Left lung (tissue), 4 donors: ENCODE measurements at regions not wholly inside any gene's neighbourhood (a gene's known extent, or its start where the extent isn't known, plus 50 kb on each side); places are given as distances from the start of the nearest gene placed in this dataset.

Source experiments
- ATAC-seq: fragments of 200-7000 bp; cut with Tn5 transposase; one replicate; pipeline ENCODE4 v1.9.1; 2020; ENCODE audit warnings: moderate library complexity
- DNase-seq, 4 donors: peaks; one replicate each; pipeline ENCODE4 v3.0.0-alpha.2; 2013 to 2020
- H3K27ac ChIP-seq, 2 donors: fragments of 200-600 bp; sonication (generic) in 1 of 2; one replicate each; pipeline versions ENCODE4 v1.5.0 to v1.8.0; 2020 to 2021
- H3K27me3 ChIP-seq, 2 donors: fragments of 200-600 bp; sonication (generic) in 1 of 2; one replicate each; pipeline versions ENCODE4 v1.5.0 to v1.8.0; 2020 to 2021
- H3K36me3 ChIP-seq, 2 donors: fragments of 200-600 bp; sonication (generic) in 1 of 2; one replicate each; pipeline versions ENCODE4 v1.5.0 to v1.8.0; 2020 to 2021
- H3K4me1 ChIP-seq, 2 donors: fragments of 200-600 bp; one replicate each; pipeline ENCODE4 v1.8.0; 2021
- H3K4me3 ChIP-seq, 2 donors: fragments of 200-600 bp; sonication (generic) in 1 of 2; one replicate each; pipeline versions ENCODE4 v1.5.0 to v1.8.0; 2020 to 2021; ENCODE audit warnings: mild to moderate bottlenecking in 1 of 2
- H3K9me3 ChIP-seq, 2 donors: fragments of 200-600 bp; sonication (generic) in 1 of 2; one replicate each; pipeline versions ENCODE4 v1.5.0 to v1.8.0; 2020 to 2021
- intact Hi-C, 2 donors: fragments of 100-400 bp; cut with DNase I; formaldehyde crosslinking; loops; one replicate each; pipeline versions ENCODE4 v1.11.2 to v1.14.2; 2022
- TF ChIP-seq, protein P1 (sequence below), 2 donors: fragments of 200-600 bp; sonication (generic) in 1 of 2; IDR thresholded peaks; one replicate each; pipeline versions ENCODE4 v1.5.0 to v1.8.0; 2021; ENCODE audit warnings: antibody characterized with exemption in 2 of 2
- donor health status: DM: no; HTN: yes; CAD: no.
- donor health status: DM: no; HTN: no; CAD: no.

GRCh38 chr6:11891547-11891946 lies 112.9 kb upstream of the ADTRP start:
- no peaks in the 10 kb centered on the region for H3K4me1 ChIP-seq
- no peak for ATAC-seq
- no peak for DNase-seq
- intact Hi-C loops = no loop called here
- H3K4me3 ChIP-seq = no peak overlapping the region
- H3K27ac ChIP-seq = no peak overlapping the region
- no peaks in the 10 kb centered on the region for H3K27me3 ChIP-seq
- no peaks in the 10 kb centered on the region for H3K36me3 ChIP-seq
- TF ChIP-seq, protein P1, sequence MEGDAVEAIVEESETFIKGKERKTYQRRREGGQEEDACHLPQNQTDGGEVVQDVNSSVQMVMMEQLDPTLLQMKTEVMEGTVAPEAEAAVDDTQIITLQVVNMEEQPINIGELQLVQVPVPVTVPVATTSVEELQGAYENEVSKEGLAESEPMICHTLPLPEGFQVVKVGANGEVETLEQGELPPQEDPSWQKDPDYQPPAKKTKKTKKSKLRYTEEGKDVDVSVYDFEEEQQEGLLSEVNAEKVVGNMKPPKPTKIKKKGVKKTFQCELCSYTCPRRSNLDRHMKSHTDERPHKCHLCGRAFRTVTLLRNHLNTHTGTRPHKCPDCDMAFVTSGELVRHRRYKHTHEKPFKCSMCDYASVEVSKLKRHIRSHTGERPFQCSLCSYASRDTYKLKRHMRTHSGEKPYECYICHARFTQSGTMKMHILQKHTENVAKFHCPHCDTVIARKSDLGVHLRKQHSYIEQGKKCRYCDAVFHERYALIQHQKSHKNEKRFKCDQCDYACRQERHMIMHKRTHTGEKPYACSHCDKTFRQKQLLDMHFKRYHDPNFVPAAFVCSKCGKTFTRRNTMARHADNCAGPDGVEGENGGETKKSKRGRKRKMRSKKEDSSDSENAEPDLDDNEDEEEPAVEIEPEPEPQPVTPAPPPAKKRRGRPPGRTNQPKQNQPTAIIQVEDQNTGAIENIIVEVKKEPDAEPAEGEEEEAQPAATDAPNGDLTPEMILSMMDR (IDR thresholded peaks at IDR 0.05) = no peak
- H3K9me3 ChIP-seq = no peaks in the 10 kb centered on the region

- TF ChIP-seq, protein P1 (IDR thresholded peaks at IDR 0.05) = no peak
- no peaks in the 10 kb centered on the region for H3K4me1 ChIP-seq
- H3K27me3 ChIP-seq = no peaks in the 10 kb centered on the region
- no peak for ATAC-seq
- no peak overlapping the region for H3K27ac ChIP-seq
- intact Hi-C loops = no loop called here
- no peaks in the 10 kb centered on the region for H3K36me3 ChIP-seq
- H3K4me3 ChIP-seq = no peak overlapping the region
- no peaks in the 10 kb centered on the region for H3K9me3 ChIP-seq
- DNase-seq = no peak
Observed at GRCh38 chr6:11890849-11891248, 112.2 kb upstream of the ADTRP start.

GRCh38 chr6:11890209-11890608 lies 111.6 kb upstream of the ADTRP start:
- H3K36me3 ChIP-seq = no peaks in the 10 kb centered on the region
- no peaks in the 10 kb centered on the region for H3K27me3 ChIP-seq
- no peaks in the 10 kb centered on the region for H3K4me1 ChIP-seq
- H3K4me3 ChIP-seq = no peak overlapping the region
- TF ChIP-seq, protein P1 (IDR thresholded peaks at IDR 0.05) = no peak
- intact Hi-C loops = no loop called here
- no peak for DNase-seq
- ATAC-seq = no peak
- H3K9me3 ChIP-seq = no peaks in the 10 kb centered on the region
- no peak overlapping the region for H3K27ac ChIP-seq

- DNase-seq = no peak
- TF ChIP-seq, protein P1 (IDR thresholded peaks at IDR 0.05) = no peak
Observed at GRCh38 chr6:11889572-11889971, 111.0 kb upstream of the ADTRP start.

GRCh38 chr6:11888727-11889126 lies 110.1 kb upstream of the ADTRP start:
- H3K4me3 ChIP-seq = no peak overlapping the region
- H3K27me3 ChIP-seq = no peaks in the 10 kb centered on the region
- H3K4me1 ChIP-seq = no peaks in the 10 kb centered on the region
- DNase-seq (no peak), ATAC-seq (no peak)
- no peak overlapping the region for H3K27ac ChIP-seq
- TF ChIP-seq, protein P1 (IDR thresholded peaks at IDR 0.05) = no peak
- H3K9me3 ChIP-seq = no peaks in the 10 kb centered on the region
- intact Hi-C loops = no loop called here
- no peaks in the 10 kb centered on the region for H3K36me3 ChIP-seq

More at GRCh38 chr6:11889572-11889971, 111.0 kb upstream of the ADTRP start:
- no peak overlapping the region for H3K4me3 ChIP-seq
- no peaks in the 10 kb centered on the region for H3K4me1 ChIP-seq
- no peak for ATAC-seq
- intact Hi-C loops = no loop called here
- no peaks in the 10 kb centered on the region for H3K27me3 ChIP-seq
- H3K9me3 ChIP-seq = no peaks in the 10 kb centered on the region
- no peaks in the 10 kb centered on the region for H3K36me3 ChIP-seq
- H3K27ac ChIP-seq = no peak overlapping the region
